ENCODE measurements at regions not wholly inside any gene's neighbourhood (a gene's known extent, or its start where the extent isn't known, plus 50 kb on each side); places are given as distances from the start of the nearest gene placed in this dataset.

DNA sequence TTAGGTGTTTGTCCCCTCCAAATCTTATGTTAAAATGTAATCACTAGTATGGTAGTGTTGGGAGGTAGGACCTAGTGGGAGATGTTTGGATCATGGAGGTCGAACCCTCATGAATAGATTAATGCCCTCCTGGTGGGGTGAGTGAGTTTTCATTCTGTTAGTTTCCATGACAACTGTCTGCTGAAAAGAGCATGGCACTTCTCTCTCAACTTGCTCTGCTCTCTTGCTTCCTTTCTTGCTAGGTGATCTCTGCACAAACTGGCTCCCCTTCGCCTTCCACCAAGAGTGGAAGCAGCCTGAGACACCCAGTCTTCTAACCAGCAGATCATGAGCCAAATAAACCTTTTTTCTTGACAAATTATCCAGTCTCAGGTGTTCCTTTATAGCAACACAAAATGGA is 853.9 kb downstream of the SORCS1 start:
- Histone ChIP-seq H3K9me2 (replicated peaks; ENCODE audit: insufficient read depth) (no peaks in the 10 kb centered on the region), H3K4me1 (ENCODE audit: insufficient read depth) (no peaks in the 10 kb centered on the region), H2AFZ (no peak overlapping the region), H3K4me2 (no peak overlapping the region), H4K20me1 (ENCODE audit: insufficient read depth, poor library complexity, severe bottlenecking) (no peaks in the 10 kb centered on the region), H3K9me3 (ENCODE audit: low read depth) (no peaks in the 10 kb centered on the region), H3K27ac (no peak overlapping the region), H3K27me3 (no peaks in the 10 kb centered on the region), H3K36me3 (replicated peaks; ENCODE audit: insufficient read depth, low read depth) (no peaks in the 10 kb centered on the region), H3K4me3 (no peak overlapping the region), H3K79me2 (no peaks in the 10 kb centered on the region)
- TF ChIP-seq EZH2phosphoT487 (IDR thresholded peaks at IDR 0.05; ENCODE audit: low read depth, severe bottlenecking, unreplicated experiment) (no peak), EZH2 (IDR thresholded peaks at IDR 0.05; ENCODE audit: borderline replicate concordance) (no peak)
- TF ChIP-seq, protein P1, sequence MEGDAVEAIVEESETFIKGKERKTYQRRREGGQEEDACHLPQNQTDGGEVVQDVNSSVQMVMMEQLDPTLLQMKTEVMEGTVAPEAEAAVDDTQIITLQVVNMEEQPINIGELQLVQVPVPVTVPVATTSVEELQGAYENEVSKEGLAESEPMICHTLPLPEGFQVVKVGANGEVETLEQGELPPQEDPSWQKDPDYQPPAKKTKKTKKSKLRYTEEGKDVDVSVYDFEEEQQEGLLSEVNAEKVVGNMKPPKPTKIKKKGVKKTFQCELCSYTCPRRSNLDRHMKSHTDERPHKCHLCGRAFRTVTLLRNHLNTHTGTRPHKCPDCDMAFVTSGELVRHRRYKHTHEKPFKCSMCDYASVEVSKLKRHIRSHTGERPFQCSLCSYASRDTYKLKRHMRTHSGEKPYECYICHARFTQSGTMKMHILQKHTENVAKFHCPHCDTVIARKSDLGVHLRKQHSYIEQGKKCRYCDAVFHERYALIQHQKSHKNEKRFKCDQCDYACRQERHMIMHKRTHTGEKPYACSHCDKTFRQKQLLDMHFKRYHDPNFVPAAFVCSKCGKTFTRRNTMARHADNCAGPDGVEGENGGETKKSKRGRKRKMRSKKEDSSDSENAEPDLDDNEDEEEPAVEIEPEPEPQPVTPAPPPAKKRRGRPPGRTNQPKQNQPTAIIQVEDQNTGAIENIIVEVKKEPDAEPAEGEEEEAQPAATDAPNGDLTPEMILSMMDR (IDR thresholded peaks at IDR 0.05; ENCODE audit: poor library complexity) = no peak
- DNase-seq (ENCODE audit: low spot score) = no peak
- WGBS (ENCODE audit: low lambda C conversion rate, missing lambda C conversion rate) = 74% methylated on average over 2 of the region's 2 CpGs

DNA sequence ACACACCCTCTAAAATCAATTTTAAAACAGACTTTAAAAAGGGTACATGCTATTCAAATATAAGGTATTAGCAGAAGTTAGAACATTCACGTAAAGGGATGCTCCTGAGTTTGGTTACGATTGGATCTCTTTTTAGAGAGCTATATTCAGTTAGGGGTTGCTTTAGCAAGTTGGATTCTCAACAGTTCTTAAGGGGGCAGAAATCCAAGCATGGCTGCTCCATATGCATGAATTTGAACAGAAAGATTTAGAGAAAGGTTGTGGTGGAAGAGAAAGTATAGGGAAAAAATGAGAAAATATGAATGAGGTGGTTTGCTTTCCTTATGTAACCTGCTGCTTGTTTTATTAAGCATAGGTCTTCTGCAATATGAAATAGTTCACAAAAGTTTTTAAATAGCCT is 855.1 kb downstream of the SORCS1 start:
- no peaks in the 10 kb centered on the region for H3K9me3 ChIP-seq (ENCODE audit: low read depth)
- H3K9me2 ChIP-seq (replicated peaks; ENCODE audit: insufficient read depth) = no peaks in the 10 kb centered on the region
- no peaks in the 10 kb centered on the region for H3K36me3 ChIP-seq (replicated peaks; ENCODE audit: insufficient read depth, low read depth)
- no peaks in the 10 kb centered on the region for H4K20me1 ChIP-seq (ENCODE audit: insufficient read depth, poor library complexity, severe bottlenecking)
- no peak overlapping the region for H3K4me2 ChIP-seq
- H3K27ac ChIP-seq = no peak overlapping the region
- no peaks in the 10 kb centered on the region for H3K79me2 ChIP-seq
- TF ChIP-seq EZH2phosphoT487 (IDR thresholded peaks at IDR 0.05; ENCODE audit: low read depth, severe bottlenecking, unreplicated experiment) (no peak), EZH2 (IDR thresholded peaks at IDR 0.05; ENCODE audit: borderline replicate concordance) (no peak)
- TF ChIP-seq, protein P1 (IDR thresholded peaks at IDR 0.05; ENCODE audit: poor library complexity) = no peak
- no peak overlapping the region for H3K4me3 ChIP-seq
- H3K4me1 ChIP-seq (ENCODE audit: insufficient read depth) = no peaks in the 10 kb centered on the region
- H3K27me3 ChIP-seq = no peaks in the 10 kb centered on the region
- no peak overlapping the region for H2AFZ ChIP-seq
- WGBS (ENCODE audit: low lambda C conversion rate, missing lambda C conversion rate) = 97% methylated on average over 2 of the region's 2 CpGs
- no peak for DNase-seq (ENCODE audit: low spot score)

DNA sequence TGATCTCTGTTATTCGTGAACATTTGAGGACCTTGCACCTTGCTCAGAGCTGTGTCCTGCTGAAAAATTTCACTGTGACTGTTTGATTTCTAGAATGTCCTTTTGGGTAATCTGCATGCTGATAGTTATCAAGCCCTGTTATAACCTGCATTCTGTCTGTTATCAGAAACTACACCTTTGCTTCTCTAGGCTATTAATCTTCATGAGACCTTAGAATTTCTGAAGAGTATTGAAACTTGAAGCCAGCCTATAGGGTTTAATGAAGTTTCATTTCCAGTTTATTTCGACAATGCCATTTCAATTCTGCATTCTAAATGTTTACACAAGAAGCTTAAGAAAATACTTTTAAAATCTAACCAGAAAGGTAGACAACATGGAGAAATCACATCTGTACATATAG is 856.2 kb downstream of the SORCS1 start:
- Histone ChIP-seq H3K9me2 (replicated peaks; ENCODE audit: insufficient read depth) (no peaks in the 10 kb centered on the region), H3K4me2 (no peak overlapping the region), H3K79me2 (no peaks in the 10 kb centered on the region), H3K27ac (no peak overlapping the region), H3K9me3 (ENCODE audit: low read depth) (no peaks in the 10 kb centered on the region), H2AFZ (no peak overlapping the region), H3K4me1 (ENCODE audit: insufficient read depth) (no peaks in the 10 kb centered on the region), H3K36me3 (replicated peaks; ENCODE audit: insufficient read depth, low read depth) (no peaks in the 10 kb centered on the region), H3K4me3 (no peak overlapping the region), H4K20me1 (ENCODE audit: insufficient read depth, poor library complexity, severe bottlenecking) (no peaks in the 10 kb centered on the region), H3K27me3 (no peaks in the 10 kb centered on the region)
- WGBS (ENCODE audit: low lambda C conversion rate, missing lambda C conversion rate) = 92% methylated on average over 2 of the region's 2 CpGs
- no peak for TF ChIP-seq EZH2phosphoT487 (IDR thresholded peaks at IDR 0.05; ENCODE audit: low read depth, severe bottlenecking, unreplicated experiment)
- TF ChIP-seq EZH2 (IDR thresholded peaks at IDR 0.05; ENCODE audit: borderline replicate concordance) = no peak
- TF ChIP-seq, protein P1 (IDR thresholded peaks at IDR 0.05; ENCODE audit: poor library complexity) = no peak
- no peak for DNase-seq (ENCODE audit: low spot score)

DNA sequence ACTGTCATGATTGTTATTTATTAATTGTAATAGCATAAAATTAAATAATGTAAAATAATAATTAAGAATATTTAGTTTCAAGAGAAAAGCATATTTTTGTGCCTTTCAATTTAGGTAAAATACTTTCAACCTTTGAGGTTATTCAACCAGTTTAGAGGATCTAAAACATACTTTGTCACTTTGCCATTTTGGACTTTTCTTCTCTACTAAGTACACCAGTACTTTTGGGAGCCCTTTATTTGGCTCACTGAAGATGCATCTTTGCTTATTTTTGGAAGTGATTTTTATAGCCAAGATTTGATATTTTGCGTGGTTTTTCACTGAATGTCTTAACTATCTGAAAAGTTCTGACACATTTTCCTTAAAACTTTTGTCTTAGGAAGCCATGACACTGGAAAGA is 860.5 kb downstream of the SORCS1 start:
- H4K20me1 ChIP-seq (ENCODE audit: insufficient read depth, poor library complexity, severe bottlenecking) = no peaks in the 10 kb centered on the region
- H3K9me3 ChIP-seq (ENCODE audit: low read depth) = no peaks in the 10 kb centered on the region
- H3K79me2 ChIP-seq = no peaks in the 10 kb centered on the region
- H3K27ac ChIP-seq = no peak overlapping the region
- no peaks in the 10 kb centered on the region for H3K27me3 ChIP-seq
- 86% methylated on average over 1 of the region's 1 CpG for WGBS (ENCODE audit: low lambda C conversion rate, missing lambda C conversion rate)
- no peaks in the 10 kb centered on the region for H3K9me2 ChIP-seq (replicated peaks; ENCODE audit: insufficient read depth)
- H3K4me2 ChIP-seq = no peak overlapping the region
- no peaks in the 10 kb centered on the region for H3K4me1 ChIP-seq (ENCODE audit: insufficient read depth)
- H2AFZ ChIP-seq = no peak overlapping the region
- no peak overlapping the region for H3K4me3 ChIP-seq
- no peaks in the 10 kb centered on the region for H3K36me3 ChIP-seq (replicated peaks; ENCODE audit: insufficient read depth, low read depth)
- DNase-seq (ENCODE audit: low spot score) = no peak
- TF ChIP-seq, protein P1 (IDR thresholded peaks at IDR 0.05; ENCODE audit: poor library complexity) = no peak
- TF ChIP-seq EZH2 (IDR thresholded peaks at IDR 0.05; ENCODE audit: borderline replicate concordance) (no peak), EZH2phosphoT487 (IDR thresholded peaks at IDR 0.05; ENCODE audit: low read depth, severe bottlenecking, unreplicated experiment) (no peak)
